ENCODE measurements at regions not wholly inside any gene's neighbourhood (a gene's known extent, or its start where the extent isn't known, plus 50 kb on each side); places are given as distances from the start of the nearest gene placed in this dataset.

GRCh38 chr13:24606486-24607170 lies 73.6 kb upstream of the ATP12A start:
- H3K36me3 Mint-ChIP-seq: no peaks in the 10 kb centered on the region
- ChIA-PET POLR2A (no interaction called here), CTCF (no interaction called here)
- no peak overlapping the region for H3K27ac Mint-ChIP-seq
- H3K4me1 Mint-ChIP-seq: no peaks in the 10 kb centered on the region
- DNase-seq (ENCODE audit: low spot score) (no peak), ATAC-seq (no peak)
- peaks cover 18% of the 10 kb centered on the region for H3K9me3 Mint-ChIP-seq
- no peak overlapping the region for H3K4me3 Mint-ChIP-seq
- H3K27me3 Mint-ChIP-seq (ENCODE audit: low read depth): peaks cover 22% of the 10 kb centered on the region
- no peak for TF ChIP-seq ZNF121 (CRISPR knock-in tag; IDR thresholded peaks at IDR 0.05)
- no peak for TF ChIP-seq ELF4 (CRISPR knock-in tag; IDR thresholded peaks at IDR 0.05; ENCODE audit: low read depth)
- TF ChIP-seq SOX15 (CRISPR knock-in tag; IDR thresholded peaks at IDR 0.05): no peak
- TF ChIP-seq ATF6 (CRISPR knock-in tag; IDR thresholded peaks at IDR 0.05): no peak
- TF ChIP-seq FOXK1 (CRISPR knock-in tag; IDR thresholded peaks at IDR 0.05): no peak
- TF ChIP-seq NFE2L1 (CRISPR knock-in tag; IDR thresholded peaks at IDR 0.05): no peak
- no peak for TF ChIP-seq SP1 (CRISPR knock-in tag; conservative IDR thresholded peaks at IDR 0.05)
- TF ChIP-seq RORB (CRISPR knock-in tag; IDR thresholded peaks at IDR 0.05): no peak
- no peak for TF ChIP-seq EMX1 (CRISPR knock-in tag; IDR thresholded peaks at IDR 0.05)
- no peak for TF ChIP-seq FOXP1 (CRISPR knock-in tag; IDR thresholded peaks at IDR 0.05; ENCODE audit: borderline replicate concordance)
- no peak for TF ChIP-seq ZNF263 (CRISPR knock-in tag; IDR thresholded peaks at IDR 0.05; ENCODE audit: low read depth)

- no peak overlapping the region for H3K4me3 Mint-ChIP-seq
- TF ChIP-seq CDX4 (CRISPR knock-in tag; IDR thresholded peaks at IDR 0.05; ENCODE audit: borderline replicate concordance) (no peak), ATF3 (CRISPR knock-in tag; conservative IDR thresholded peaks at IDR 0.05) (no peak), FOXJ3 (CRISPR knock-in tag; IDR thresholded peaks at IDR 0.05; ENCODE audit: borderline replicate concordance) (no peak), ZBTB43 (CRISPR knock-in tag; IDR thresholded peaks at IDR 0.05) (no peak), NR3C1 (CRISPR knock-in tag; conservative IDR thresholded peaks at IDR 0.05; ENCODE audit: low read depth) (no peak), STAT6 (CRISPR knock-in tag; conservative IDR thresholded peaks at IDR 0.05; ENCODE audit: low read depth) (no peak), MYBL2 (CRISPR knock-in tag; IDR thresholded peaks at IDR 0.05) (no peak), GABPB1 (CRISPR knock-in tag; IDR thresholded peaks at IDR 0.05) (no peak), PREB (CRISPR knock-in tag; IDR thresholded peaks at IDR 0.05; ENCODE audit: borderline replicate concordance) (no peak), ZSCAN18 (CRISPR knock-in tag; IDR thresholded peaks at IDR 0.05) (no peak), RELA (CRISPR knock-in tag; IDR thresholded peaks at IDR 0.05; ENCODE audit: borderline replicate concordance) (no peak), TCF7 (CRISPR knock-in tag; IDR thresholded peaks at IDR 0.05; ENCODE audit: low read depth) (no peak)
- no peaks in the 10 kb centered on the region for H3K9me3 Mint-ChIP-seq
- no peak overlapping the region for H3K27ac Mint-ChIP-seq
- ChIA-PET POLR2A (no interaction called here), CTCF (no interaction called here)
- peaks cover 7% of the 10 kb centered on the region for H3K4me1 Mint-ChIP-seq
- no peaks in the 10 kb centered on the region; the same call in 1 of the 2 replicates for H3K27me3 Mint-ChIP-seq (ENCODE audit: low read depth)
- no peak for DNase-seq (ENCODE audit: low spot score)
- no peak for ATAC-seq
- no peaks in the 10 kb centered on the region for H3K36me3 Mint-ChIP-seq
Measured at GRCh38 chr13:24610956-24611355, 69.3 kb upstream of the ATP12A start.
